Spleen (tissue), 11 donors: ENCODE measurements at regions not wholly inside any gene's neighbourhood (a gene's known extent, or its start where the extent isn't known, plus 50 kb on each side); places are given as distances from the start of the nearest gene placed in this dataset.
"Not testable (repeated sequence)": the region's sequence is repeated elsewhere in the genome, so short reads cannot be mapped to it uniquely, and the experiment has no call there.

Experiments
- DNase-seq: peaks from one replicate; pipeline ENCODE4 v3.0.0-alpha.2; 2020
- H3K27ac ChIP-seq, 8 donors: fragments of 200-600 bp; sonication (generic) in 7 of 8; 1 replicate in 4 of 8; 2 replicates in 4 of 8; pipeline versions ENCODE4 v1.5.0 to v1.8.0; 2016 to 2021; ENCODE audit warnings: inconsistent platforms in 4 of 8, mild to moderate bottlenecking in 4 of 8, moderate library complexity in 1 of 8
- H3K27me3 ChIP-seq, 7 donors: fragments of 200-600 bp; sonication (generic) in 6 of 7; replicated peaks in 1 of 7; 1 replicate in 4 of 7; 2 replicates in 3 of 7; pipeline versions ENCODE4 v1.5.0 to v1.8.0; 2016 to 2021; ENCODE audit warnings: inconsistent platforms in 3 of 7, mild to moderate bottlenecking in 1 of 7
- H3K36me3 ChIP-seq, 6 donors: fragments of 200-600 bp; sonication (generic) in 5 of 6; 1 replicate in 4 of 6; 2 replicates in 2 of 6; pipeline versions ENCODE4 v1.5.0 to v1.8.0; 2016 to 2021; ENCODE audit warnings: inconsistent platforms in 2 of 6
- H3K4me1 ChIP-seq, 6 donors: fragments of 200-600 bp; sonication (generic) in 5 of 6; 1 replicate in 3 of 6; 2 replicates in 3 of 6; pipeline versions ENCODE4 v1.5.0 to v1.8.0; 2016 to 2021; ENCODE audit warnings: inconsistent platforms in 3 of 6
- H3K4me3 ChIP-seq, 8 donors: fragments of 200-600 bp; sonication (generic) in 7 of 8; 1 replicate in 4 of 8; 2 replicates in 4 of 8; pipeline versions ENCODE4 v1.5.0 to v1.8.0; 2016 to 2021; ENCODE audit warnings: inconsistent platforms in 4 of 8, mild to moderate bottlenecking in 4 of 8, moderate library complexity in 2 of 8
- H3K9me3 ChIP-seq, 8 donors: fragments of 200-600 bp; sonication (generic) in 7 of 8; 1 replicate in 4 of 8; 2 replicates in 4 of 8; pipeline versions ENCODE4 v1.5.0 to v1.8.0; 2016 to 2021; ENCODE audit warnings: inconsistent platforms in 4 of 8
- POLR2A ChIP-seq, 3 donors: fragments of 450-650 bp; IDR thresholded peaks; one replicate each; pipeline ENCODE4 v1.5.1; 2017; ENCODE audit warnings: antibody characterized with exemption in 3 of 3, mild to moderate bottlenecking in 1 of 3
- POLR2AphosphoS5 ChIP-seq, 3 donors: sonication (generic); formaldehyde crosslinking; IDR thresholded peaks; one replicate each; pipeline ENCODE4 v1.5.1; 2017; ENCODE audit warnings: antibody characterized with exemption in 3 of 3
- WGBS, 5 donors: extraction: QIAGEN DNeasy Blood & Tissue Kit in 3 of 5; methylation state at CpG; one replicate each; pipeline versions ENCODE4 v1.1.5 to v1.1.7; 2013 to 2018; 5-methylcytosine and 5-hydroxymethylcytosine counted together
- intact Hi-C: fragments of 100-400 bp; cut with DNase I; formaldehyde crosslinking; loops from one replicate; pipeline ENCODE4 v1.15.0; 2023; ENCODE audit warnings: low total_unique reads
- TF ChIP-seq, protein P1 (sequence below), 11 experiments: fragments of 200-600 bp in 7 of 11; fragments of 450-650 bp in 4 of 11; sonication (generic) in 4 of 11; IDR thresholded peaks in 8 of 11; conservative IDR thresholded peaks in 3 of 11; 1 replicate in 7 of 11; 2 replicates in 4 of 11; pipeline versions ENCODE4 v1.4.0 to v1.8.0; 2016 to 2021; ENCODE audit warnings: antibody characterized with exemption in 11 of 11, inconsistent platforms in 4 of 11, mild to moderate bottlenecking in 1 of 11
- donor health status: healthy with polysubstance abuse.
- donor health status: DM: no; HTN: no; CAD: no; lungs with moderate emphysema.
- donor health status: DM: no; HTN: no; CAD: no.
- donor health status: Bipolar disorder and iron deficiency.
- donor health status: healthy.
- donor health status: DM: no; HTN: no; CAD: no.
- donor health status: DM: yes; HTN: yes; CAD: no.

DNA sequence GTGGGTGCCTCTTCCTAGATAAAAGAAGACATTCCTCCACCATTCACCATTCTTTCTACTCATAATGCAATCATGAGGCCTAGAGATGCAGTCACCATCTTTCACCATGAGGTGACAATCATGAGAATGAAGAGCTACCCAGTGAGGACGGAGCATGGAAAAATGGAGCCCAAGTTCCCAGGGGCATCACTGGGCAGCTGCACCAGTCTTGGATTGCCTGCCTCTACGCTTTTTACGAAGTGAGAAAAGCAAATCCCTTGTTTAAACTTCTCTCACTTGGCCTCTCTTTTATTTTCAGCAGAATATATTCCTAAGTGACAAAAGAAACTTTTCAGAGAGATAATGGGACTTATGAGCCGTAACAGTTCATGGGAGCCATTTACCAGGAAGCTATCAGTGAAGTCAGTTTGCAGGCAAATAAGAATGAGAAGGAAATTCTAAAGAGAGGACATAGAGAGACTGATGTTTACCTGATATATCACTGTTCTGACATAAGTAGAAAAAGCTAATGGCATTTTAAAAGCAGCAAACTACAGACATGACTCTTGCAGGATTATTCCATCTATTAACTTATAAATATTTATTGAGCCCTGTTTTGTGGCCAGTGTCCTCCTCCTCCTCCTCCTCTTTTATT lies 90.0 kb upstream of the CPNE4 start:
- Histone ChIP-seq H3K36me3 (no peaks in the 10 kb centered on the region), H3K27me3 (no peaks in the 10 kb centered on the region), H3K4me1 (no peaks in the 10 kb centered on the region), H3K9me3 (peaks cover 0 to 7% (median 0%) of the 10 kb centered on the region in 8 donors), H3K4me3 (no peak overlapping the region), H3K27ac (no peak overlapping the region)
- TF ChIP-seq POLR2A (IDR thresholded peaks at IDR 0.05) (no peak), POLR2AphosphoS5 (IDR thresholded peaks at IDR 0.05) (no peak)
- TF ChIP-seq, protein P1, sequence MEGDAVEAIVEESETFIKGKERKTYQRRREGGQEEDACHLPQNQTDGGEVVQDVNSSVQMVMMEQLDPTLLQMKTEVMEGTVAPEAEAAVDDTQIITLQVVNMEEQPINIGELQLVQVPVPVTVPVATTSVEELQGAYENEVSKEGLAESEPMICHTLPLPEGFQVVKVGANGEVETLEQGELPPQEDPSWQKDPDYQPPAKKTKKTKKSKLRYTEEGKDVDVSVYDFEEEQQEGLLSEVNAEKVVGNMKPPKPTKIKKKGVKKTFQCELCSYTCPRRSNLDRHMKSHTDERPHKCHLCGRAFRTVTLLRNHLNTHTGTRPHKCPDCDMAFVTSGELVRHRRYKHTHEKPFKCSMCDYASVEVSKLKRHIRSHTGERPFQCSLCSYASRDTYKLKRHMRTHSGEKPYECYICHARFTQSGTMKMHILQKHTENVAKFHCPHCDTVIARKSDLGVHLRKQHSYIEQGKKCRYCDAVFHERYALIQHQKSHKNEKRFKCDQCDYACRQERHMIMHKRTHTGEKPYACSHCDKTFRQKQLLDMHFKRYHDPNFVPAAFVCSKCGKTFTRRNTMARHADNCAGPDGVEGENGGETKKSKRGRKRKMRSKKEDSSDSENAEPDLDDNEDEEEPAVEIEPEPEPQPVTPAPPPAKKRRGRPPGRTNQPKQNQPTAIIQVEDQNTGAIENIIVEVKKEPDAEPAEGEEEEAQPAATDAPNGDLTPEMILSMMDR (IDR thresholded peaks at IDR 0.05 in 8 of 11, conservative IDR thresholded peaks at IDR 0.05 in 3 of 11): no peak
- 78 to 84% (median 79%) methylated on average over 4 of the region's 4 CpGs for WGBS, 5 donors
- intact Hi-C loops: no loop called here
- no peak for DNase-seq

DNA sequence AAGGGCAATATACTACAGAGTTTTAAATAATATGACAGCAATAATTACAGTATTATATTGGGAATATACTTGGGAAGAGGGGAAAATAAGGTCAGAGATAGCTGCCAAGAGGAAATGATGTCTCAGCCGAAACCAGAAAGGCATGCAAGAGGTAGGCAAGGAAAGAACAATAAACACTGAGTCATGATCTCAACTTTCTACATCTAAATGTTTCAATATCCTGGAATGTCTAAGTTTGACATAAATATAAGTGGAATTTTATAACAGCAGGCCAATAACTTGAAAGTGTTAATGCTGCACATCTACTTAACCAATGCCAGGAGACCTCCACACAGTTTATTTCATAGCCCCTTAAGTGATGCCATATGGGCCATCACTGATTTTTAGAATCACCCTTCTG lies 99.8 kb upstream of the CPNE4 start:
- TF ChIP-seq, protein P1 (IDR thresholded peaks at IDR 0.05 in 8 of 11, conservative IDR thresholded peaks at IDR 0.05 in 3 of 11): no peak
- TF ChIP-seq POLR2A (IDR thresholded peaks at IDR 0.05) (no peak), POLR2AphosphoS5 (IDR thresholded peaks at IDR 0.05) (no peak)
- Histone ChIP-seq H3K9me3 (peaks cover 0 to 3% (median 0%) of the 10 kb centered on the region in 8 donors), H3K4me3 (no peak overlapping the region), H3K27me3 (peaks cover 0 to 23% (median 0%) of the 10 kb centered on the region in 7 donors), H3K36me3 (no peaks in the 10 kb centered on the region), H3K4me1 (no peaks in the 10 kb centered on the region), H3K27ac (no peak overlapping the region)
- intact Hi-C loops: no loop called here
- WGBS, 5 donors: 40 to 71% (median 53%) methylated on average over 1 of the region's 1 CpG
- DNase-seq: no peak

DNA sequence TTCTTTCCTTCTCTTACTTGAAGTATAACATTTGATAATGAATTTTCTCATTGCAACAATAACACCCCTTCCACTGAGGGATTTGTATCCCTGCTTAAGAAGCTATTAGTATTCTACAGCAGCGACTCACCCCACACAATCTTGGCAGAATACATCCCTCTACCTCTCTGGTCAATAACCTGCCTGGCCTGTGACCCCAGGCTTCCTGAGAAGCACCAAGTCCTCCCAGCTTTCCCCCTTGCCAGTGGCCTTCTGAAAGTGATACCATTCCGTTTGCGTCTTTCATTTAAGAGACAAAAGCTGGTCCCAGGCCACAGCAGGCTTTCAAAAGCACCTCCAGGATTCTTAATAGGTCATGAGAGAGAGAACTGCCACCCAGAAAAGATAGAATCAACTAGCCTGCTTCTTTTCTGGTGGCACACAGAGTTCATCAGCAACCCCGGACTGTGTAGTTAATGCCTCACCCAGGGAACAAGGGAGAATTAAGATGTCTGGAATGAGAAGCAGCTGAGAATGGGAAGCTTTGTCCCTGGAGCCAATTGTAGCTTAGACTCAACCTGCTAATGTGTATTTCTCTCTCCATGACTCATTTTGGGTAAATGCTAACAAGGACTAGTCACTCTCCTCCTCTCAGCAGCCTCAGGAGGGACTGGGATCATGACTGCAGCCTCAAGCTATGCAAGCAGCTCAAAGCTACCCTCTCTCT lies 101.0 kb upstream of the CPNE4 start:
- DNase-seq: no peak
- peaks cover 0 to 23% (median 0%) of the 10 kb centered on the region in 7 donors for H3K27me3 ChIP-seq
- no peak overlapping the region for H3K27ac ChIP-seq
- H3K4me3 ChIP-seq: no peak overlapping the region
- no peaks in the 10 kb centered on the region for H3K4me1 ChIP-seq
- WGBS, 5 donors: 53 to 80% (median 69%) methylated on average over 4 of the region's 4 CpGs
- intact Hi-C loops: no loop called here
- no peaks in the 10 kb centered on the region for H3K36me3 ChIP-seq
- TF ChIP-seq POLR2A (IDR thresholded peaks at IDR 0.05): no peak
- H3K9me3 ChIP-seq: peaks cover 0 to 3% (median 0%) of the 10 kb centered on the region in 8 donors

DNA sequence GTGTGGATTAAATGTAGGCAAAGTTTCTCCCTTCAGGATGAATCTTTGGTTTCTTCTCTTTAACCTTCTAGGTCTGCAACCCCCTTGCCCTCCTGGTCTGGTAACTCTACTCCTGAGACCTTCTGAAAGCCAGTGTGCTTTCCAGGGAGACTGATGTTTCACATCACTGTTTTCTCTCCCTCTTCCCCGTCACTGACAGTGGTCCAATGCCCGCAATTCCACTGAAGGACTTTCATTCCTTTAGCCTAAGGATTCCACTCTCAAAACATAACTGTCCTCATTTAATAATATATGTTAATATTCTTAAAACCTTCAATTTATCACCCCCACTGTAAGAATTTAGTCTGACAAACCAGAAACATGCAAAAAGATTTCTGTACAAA lies 101.5 kb upstream of the CPNE4 start:
- Histone ChIP-seq H3K4me1 (no peaks in the 10 kb centered on the region), H3K27ac (no peak overlapping the region), H3K27me3 (peaks cover 0 to 23% (median 0%) of the 10 kb centered on the region in 7 donors), H3K4me3 (no peak overlapping the region), H3K9me3 (peaks cover 0 to 3% (median 0%) of the 10 kb centered on the region in 8 donors), H3K36me3 (no peaks in the 10 kb centered on the region)
- no peak for DNase-seq
- intact Hi-C loops: no loop called here
- 61 to 90% (median 77%) methylated on average over 2 of the region's 2 CpGs for WGBS, 5 donors
- TF ChIP-seq POLR2AphosphoS5 (IDR thresholded peaks at IDR 0.05) (no peak), POLR2A (IDR thresholded peaks at IDR 0.05) (no peak)
- TF ChIP-seq, protein P1 (IDR thresholded peaks at IDR 0.05 in 8 of 11, conservative IDR thresholded peaks at IDR 0.05 in 3 of 11): no peak

DNA sequence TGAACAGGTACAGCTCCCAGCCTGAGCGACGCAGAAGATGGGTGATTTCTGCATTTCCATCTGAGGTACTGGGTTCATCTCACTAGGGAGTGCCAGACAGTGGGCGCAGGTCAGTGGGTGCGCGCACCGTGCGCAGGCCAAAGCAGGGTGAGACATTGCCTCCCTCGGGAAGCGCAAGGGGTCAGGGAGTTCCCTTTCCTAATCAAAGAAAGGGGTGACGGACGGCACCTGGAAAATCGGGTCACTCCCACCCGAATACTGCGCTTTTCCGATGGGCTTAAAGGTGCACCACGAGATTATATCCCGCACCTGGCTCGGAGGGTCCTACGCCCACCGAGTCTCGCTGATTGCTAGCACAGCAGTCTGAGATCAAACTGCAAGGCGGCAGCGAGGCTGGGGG lies 102.1 kb upstream of the CPNE4 start:
- H3K27ac ChIP-seq, H3K4me3 ChIP-seq, DNase-seq, H3K36me3 ChIP-seq, H3K4me1 ChIP-seq, H3K9me3 ChIP-seq, intact Hi-C loops: not testable (repeated sequence)
- peaks cover 0 to 23% (median 0%) of the 10 kb centered on the region in 7 donors for H3K27me3 ChIP-seq
- WGBS, 5 donors: 54 to 77% (median 69%) methylated on average over 21 to 23 of the region's 23 CpGs
